Panc1 (cell line): ENCODE measurements at regions not wholly inside any gene's neighbourhood (a gene's known extent, or its start where the extent isn't known, plus 50 kb on each side); places are given as distances from the start of the nearest gene placed in this dataset.
A peak's percentile ranks its signal among the peaks of the same experiment; 100 is the strongest.

Experiments
- ATAC-seq: fragments of 200-7000 bp; cut with Tn5 transposase; 2 replicates; pipeline ENCODE4 v1.9.1; 2020; ENCODE audit warnings: mild to moderate bottlenecking, moderate library complexity
- BruUV-seq: library from RNA; stranded (reverse); fragments of 400-500 nt; replicated peaks from 2 replicates; lab custom pipeline; 2021; lab: Mats Ljungman, UMichigan
- CTCF ChIA-PET: fragments of 300-600 bp; sonication (Branson Sonifier 250); formaldehyde crosslinking; loops from one replicate; lab custom pipeline; 2022; ENCODE audit warnings: antibody characterized with exemption; lab: Charles Lee
- POLR2A ChIA-PET: fragments of 300-600 bp; sonication (Branson Sonifier 250); formaldehyde crosslinking; loops from one replicate; lab custom pipeline; 2022; ENCODE audit warnings: antibody characterized with exemption; lab: Charles Lee
- DNase-seq: peaks from one replicate; pipeline ENCODE4 v3.0.0-alpha.2; 2010; ENCODE audit warnings: low read depth, low spot score
- H3K27ac ChIP-seq: 2 replicates; pipeline ENCODE4 v1.5.1; 2011; ENCODE audit warnings: mild to moderate bottlenecking, low read length, inconsistent platforms
- H3K27me3 ChIP-seq: fragments of 200-500 bp; sonication (Bioruptor generic); 2 replicates; pipeline ENCODE4 v1.6.0; 2014; ENCODE audit warnings: low read length, inconsistent platforms; ENCODE audit not compliant: control insufficient read depth, insufficient read depth
- H3K36me3 ChIP-seq: fragments of 200-500 bp; sonication (Bioruptor generic); 2 replicates; pipeline ENCODE4 v1.5.1; 2014; ENCODE audit warnings: inconsistent platforms, mild to moderate bottlenecking, low read length, moderate library complexity; ENCODE audit not compliant: control insufficient read depth, insufficient read depth
- H3K4me1 ChIP-seq: 2 replicates; pipeline ENCODE4 v1.5.1; 2011; ENCODE audit warnings: inconsistent platforms, mild to moderate bottlenecking, low read length, moderate library complexity; ENCODE audit not compliant: control insufficient read depth, insufficient read depth
- H3K4me3 ChIP-seq, 2 experiments: 2 replicates each; pipeline ENCODE4 v1.5.1; 2011 to 2012; ENCODE audit warnings: low read depth in 2 of 2, low read length in 2 of 2, mild to moderate bottlenecking in 2 of 2, inconsistent platforms in 1 of 2, moderate library complexity in 1 of 2
- H3K9me3 ChIP-seq: fragments of 200-500 bp; sonication (Bioruptor generic); 2 replicates; pipeline ENCODE4 v1.5.1; 2014; ENCODE audit warnings: low read depth, mild to moderate bottlenecking, inconsistent platforms, low read length, moderate library complexity; ENCODE audit not compliant: control insufficient read depth, insufficient read depth
- POLR2AphosphoS5 ChIP-seq: IDR thresholded peaks from 2 replicates; pipeline ENCODE4 v1.6.1; 2012; ENCODE audit warnings: mild to moderate bottlenecking, low read depth, low read length, moderate library complexity
- REST ChIP-seq, 2 experiments: IDR thresholded peaks; 2 replicates each; pipeline ENCODE4 v1.6.1; 2011 to 2012; ENCODE audit warnings: low read depth in 2 of 2, control low read depth in 1 of 2, low read length in 1 of 2, mild to moderate bottlenecking in 1 of 2, moderate library complexity in 1 of 2; ENCODE audit not compliant: insufficient read depth in 1 of 2
- SIN3A ChIP-seq: IDR thresholded peaks from 2 replicates; pipeline ENCODE4 v1.6.1; 2012; ENCODE audit warnings: low read depth, mild to moderate bottlenecking, low read length, moderate library complexity, borderline replicate concordance; ENCODE audit not compliant: insufficient read depth
- TCF7L2 ChIP-seq: IDR thresholded peaks from 2 replicates; pipeline ENCODE4 v1.6.1; 2011; ENCODE audit warnings: mild to moderate bottlenecking, low read depth, low read length, inconsistent platforms
- in situ Hi-C: cut with HindIII; loops from 2 replicates; pipeline ENCODE4 v1.10.0; 2016; ENCODE audit warnings: low sequenced_read_pairs, low pct_unique_long_range_greater_than_20kb
- intact Hi-C: fragments of 100-400 bp; cut with micrococcal nuclease; formaldehyde crosslinking; loops from one replicate; pipeline ENCODE4 v1.10.0; 2022; ENCODE audit not compliant: unreplicated experiment
- TF ChIP-seq, protein P1 (sequence below): fragments of 450-650 bp; IDR thresholded peaks from 2 replicates; pipeline ENCODE4 v1.5.1; 2017; ENCODE audit warnings: mild to moderate bottlenecking

GRCh38 chr11:69417699-69418085, 63.8 kb upstream of the LINC01488 start:
- DNase-seq (no peak), ATAC-seq (no peak)
- intact Hi-C loops: no loop called here
- POLR2A ChIA-PET: no interaction called here
- H3K27me3 ChIP-seq: no peaks in the 10 kb centered on the region
- H3K4me1 ChIP-seq: peaks cover 15% of the 10 kb centered on the region
- no peaks in the 10 kb centered on the region for H3K36me3 ChIP-seq
- TF ChIP-seq REST (IDR thresholded peaks at IDR 0.05; ENCODE audit: insufficient read depth in 1 of 2, low read depth in 2 of 2, low read length in 1 of 2) (no peak), TCF7L2 (no peak), SIN3A (no peak), POLR2AphosphoS5 (no peak)
- TF ChIP-seq, protein P1, sequence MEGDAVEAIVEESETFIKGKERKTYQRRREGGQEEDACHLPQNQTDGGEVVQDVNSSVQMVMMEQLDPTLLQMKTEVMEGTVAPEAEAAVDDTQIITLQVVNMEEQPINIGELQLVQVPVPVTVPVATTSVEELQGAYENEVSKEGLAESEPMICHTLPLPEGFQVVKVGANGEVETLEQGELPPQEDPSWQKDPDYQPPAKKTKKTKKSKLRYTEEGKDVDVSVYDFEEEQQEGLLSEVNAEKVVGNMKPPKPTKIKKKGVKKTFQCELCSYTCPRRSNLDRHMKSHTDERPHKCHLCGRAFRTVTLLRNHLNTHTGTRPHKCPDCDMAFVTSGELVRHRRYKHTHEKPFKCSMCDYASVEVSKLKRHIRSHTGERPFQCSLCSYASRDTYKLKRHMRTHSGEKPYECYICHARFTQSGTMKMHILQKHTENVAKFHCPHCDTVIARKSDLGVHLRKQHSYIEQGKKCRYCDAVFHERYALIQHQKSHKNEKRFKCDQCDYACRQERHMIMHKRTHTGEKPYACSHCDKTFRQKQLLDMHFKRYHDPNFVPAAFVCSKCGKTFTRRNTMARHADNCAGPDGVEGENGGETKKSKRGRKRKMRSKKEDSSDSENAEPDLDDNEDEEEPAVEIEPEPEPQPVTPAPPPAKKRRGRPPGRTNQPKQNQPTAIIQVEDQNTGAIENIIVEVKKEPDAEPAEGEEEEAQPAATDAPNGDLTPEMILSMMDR: no peak
- H3K27ac ChIP-seq: no peak overlapping the region
- no peak overlapping the region for H3K4me3 ChIP-seq
- H3K9me3 ChIP-seq: no peaks in the 10 kb centered on the region
- BruUV-seq: no TSS peak
- CTCF ChIA-PET: no interaction called here
- in situ Hi-C loops: no loop called here

DNA sequence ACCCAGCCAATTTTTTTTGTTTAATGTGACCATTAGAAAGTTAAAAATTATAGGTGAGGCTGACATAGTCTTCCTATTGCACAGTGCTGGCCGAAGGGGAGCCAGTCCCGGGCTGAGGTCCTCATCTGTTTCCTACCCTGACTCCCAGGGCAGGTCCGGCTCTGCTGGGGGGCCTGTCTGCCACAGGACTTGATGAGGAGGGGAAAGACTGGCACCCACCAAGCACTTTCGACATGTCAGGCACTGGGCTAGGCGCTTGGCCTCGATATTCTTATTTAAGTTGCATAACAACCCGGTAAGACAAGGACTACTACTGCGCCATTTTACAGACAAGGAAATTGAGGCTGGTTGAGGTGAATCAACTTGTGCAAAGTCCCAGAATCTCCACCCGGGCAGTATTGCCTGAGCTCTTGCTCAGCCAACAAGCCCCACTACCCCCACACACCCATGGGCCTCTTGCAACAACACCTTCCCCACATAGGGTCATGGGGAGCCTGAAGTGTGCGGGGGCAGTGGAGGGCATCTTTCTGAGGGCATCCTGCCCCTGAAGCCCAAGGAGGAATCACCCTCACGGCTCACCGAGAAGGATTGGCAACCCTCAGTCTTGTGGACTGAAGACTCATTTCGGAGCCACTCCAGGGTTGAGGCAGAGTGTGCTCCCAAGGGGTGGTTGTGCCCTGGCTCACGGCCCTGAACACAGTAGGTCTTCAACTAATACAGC, 62.7 kb upstream of the LINC01488 start:
- Histone ChIP-seq H3K4me1 (peaks cover 15% of the 10 kb centered on the region), H3K36me3 (no peaks in the 10 kb centered on the region), H3K9me3 (no peaks in the 10 kb centered on the region), H3K27me3 (no peaks in the 10 kb centered on the region), H3K27ac (peak overlapping the region; percentile 92), H3K4me3 (no peak overlapping the region)
- in situ Hi-C loops (no loop called here), intact Hi-C loops (no loop called here)
- ATAC-seq: no peak
- CTCF ChIA-PET: no interaction called here
- no TSS peak for BruUV-seq
- POLR2A ChIA-PET: no interaction called here
- no peak for TF ChIP-seq SIN3A
- TF ChIP-seq POLR2AphosphoS5: no peak
- TF ChIP-seq, protein P1: no peak
- no peak for TF ChIP-seq REST (IDR thresholded peaks at IDR 0.05; ENCODE audit: insufficient read depth in 1 of 2, low read depth in 2 of 2, low read length in 1 of 2)
- TF ChIP-seq TCF7L2: no peak
- no peak for DNase-seq
